ENCODE measurements at regions not wholly inside any gene's neighbourhood (a gene's known extent, or its start where the extent isn't known, plus 50 kb on each side); places are given as distances from the start of the nearest gene placed in this dataset.
A peak's percentile ranks its signal among the peaks of the same experiment; 100 is the strongest.

- H3K27ac Mint-ChIP-seq: no peak overlapping the region
- H3K9me3 Mint-ChIP-seq: no peaks in the 10 kb centered on the region
- no peak overlapping the region for H3K4me3 Mint-ChIP-seq
- no peak for ATAC-seq
- H3K27me3 Mint-ChIP-seq: no peaks in the 10 kb centered on the region
- peaks cover 21% of the 10 kb centered on the region for H3K4me1 Mint-ChIP-seq
- H3K36me3 Mint-ChIP-seq: peaks cover 5% of the 10 kb centered on the region
Observed at GRCh38 chr12:14247166-14247565, 118.3 kb upstream of the ATF7IP start.

- H3K36me3 Mint-ChIP-seq: no peaks in the 10 kb centered on the region
- no peak overlapping the region for H3K4me3 Mint-ChIP-seq
- ATAC-seq: no peak
- H3K27me3 Mint-ChIP-seq: no peaks in the 10 kb centered on the region
- H3K4me1 Mint-ChIP-seq: peaks cover 24% of the 10 kb centered on the region
- no peaks in the 10 kb centered on the region for H3K9me3 Mint-ChIP-seq
- H3K27ac Mint-ChIP-seq: peak overlapping the region; percentile 75
Observed at GRCh38 chr12:14249368-14249767, 116.1 kb upstream of the ATF7IP start.

- no peak for ATAC-seq
- H3K27me3 Mint-ChIP-seq: no peaks in the 10 kb centered on the region
- H3K27ac Mint-ChIP-seq: peak overlapping the region; percentile 48
- peaks cover 2% of the 10 kb centered on the region for H3K9me3 Mint-ChIP-seq
- peaks cover 46% of the 10 kb centered on the region for H3K4me1 Mint-ChIP-seq
- no peak overlapping the region for H3K4me3 Mint-ChIP-seq
- peaks cover 12% of the 10 kb centered on the region for H3K36me3 Mint-ChIP-seq
Observed at GRCh38 chr12:14252697-14253096, 112.8 kb upstream of the ATF7IP start.

GRCh38 chr12:14253496-14253895, 112.0 kb upstream of the ATF7IP start:
- Mint-ChIP-seq H3K4me1 (peaks cover 54% of the 10 kb centered on the region), H3K4me3 (no peak overlapping the region), H3K27me3 (no peaks in the 10 kb centered on the region), H3K27ac (peak overlapping the region; percentile 48), H3K36me3 (peaks cover 14% of the 10 kb centered on the region), H3K9me3 (peaks cover 5% of the 10 kb centered on the region)
- ATAC-seq: no peak

- H3K27ac Mint-ChIP-seq: peak overlapping the region; percentile 96
- peaks cover 6% of the 10 kb centered on the region for H3K9me3 Mint-ChIP-seq
- no peak for ATAC-seq
- H3K36me3 Mint-ChIP-seq: peaks cover 16% of the 10 kb centered on the region
- H3K4me1 Mint-ChIP-seq: peaks cover 57% of the 10 kb centered on the region
- H3K4me3 Mint-ChIP-seq: no peak overlapping the region
- H3K27me3 Mint-ChIP-seq: no peaks in the 10 kb centered on the region
Observed at GRCh38 chr12:14254781-14255180, 110.7 kb upstream of the ATF7IP start.

- peaks cover 16% of the 10 kb centered on the region for H3K36me3 Mint-ChIP-seq
- peak overlapping the region; percentile 96 for H3K27ac Mint-ChIP-seq
- peaks cover 61% of the 10 kb centered on the region for H3K4me1 Mint-ChIP-seq
- peak; percentile 42 for ATAC-seq
- H3K27me3 Mint-ChIP-seq: no peaks in the 10 kb centered on the region
- H3K4me3 Mint-ChIP-seq: peak overlapping the region; percentile 39
- H3K9me3 Mint-ChIP-seq: peaks cover 6% of the 10 kb centered on the region
Observed at GRCh38 chr12:14256121-14256520, 109.4 kb upstream of the ATF7IP start.

- Mint-ChIP-seq H3K27ac (peak overlapping the region; percentile 96), H3K4me3 (peak overlapping the region; percentile 29), H3K36me3 (peaks cover 16% of the 10 kb centered on the region), H3K4me1 (peaks cover 57% of the 10 kb centered on the region), H3K9me3 (peaks cover 6% of the 10 kb centered on the region), H3K27me3 (no peaks in the 10 kb centered on the region)
- peak; percentile 84 for ATAC-seq
Observed at GRCh38 chr12:14256555-14257169, 108.8 kb upstream of the ATF7IP start.

- H3K36me3 Mint-ChIP-seq: peaks cover 16% of the 10 kb centered on the region
Observed at GRCh38 chr12:14257303-14257733, 108.2 kb upstream of the ATF7IP start.

GRCh38 chr12:14257734-14258574, 107.5 kb upstream of the ATF7IP start:
- H3K9me3 Mint-ChIP-seq: peaks cover 6% of the 10 kb centered on the region
- peak; percentile 83 for ATAC-seq
- H3K27me3 Mint-ChIP-seq: no peaks in the 10 kb centered on the region
- peaks cover 53% of the 10 kb centered on the region for H3K4me1 Mint-ChIP-seq
- peaks cover 16% of the 10 kb centered on the region for H3K36me3 Mint-ChIP-seq
- peak overlapping the region; percentile 96 for H3K27ac Mint-ChIP-seq
- peak overlapping the region; percentile 44 for H3K4me3 Mint-ChIP-seq

More at GRCh38 chr12:14257303-14257733, 108.2 kb upstream of the ATF7IP start:
- ATAC-seq: no peak
- H3K27me3 Mint-ChIP-seq: no peaks in the 10 kb centered on the region
- H3K4me3 Mint-ChIP-seq: peak overlapping the region; percentile 44
- peaks cover 57% of the 10 kb centered on the region for H3K4me1 Mint-ChIP-seq
- peak overlapping the region; percentile 96 for H3K27ac Mint-ChIP-seq
- peaks cover 6% of the 10 kb centered on the region for H3K9me3 Mint-ChIP-seq

- no peak for ATAC-seq
- Mint-ChIP-seq H3K27ac (peak overlapping the region; percentile 96), H3K4me1 (peaks cover 50% of the 10 kb centered on the region), H3K27me3 (no peaks in the 10 kb centered on the region), H3K4me3 (no peak overlapping the region), H3K36me3 (peaks cover 16% of the 10 kb centered on the region), H3K9me3 (peaks cover 6% of the 10 kb centered on the region)
Observed at GRCh38 chr12:14258575-14258940, 106.9 kb upstream of the ATF7IP start.

GRCh38 chr12:14259481-14260010, 105.9 kb upstream of the ATF7IP start:
- no peak for ATAC-seq
- no peak overlapping the region for H3K4me3 Mint-ChIP-seq
- peak overlapping the region; percentile 96 for H3K27ac Mint-ChIP-seq

GRCh38 chr12:14260011-14260993, 105.2 kb upstream of the ATF7IP start:
- H3K4me3 Mint-ChIP-seq: no peak overlapping the region

More at GRCh38 chr12:14259481-14260010, 105.9 kb upstream of the ATF7IP start:
- no peaks in the 10 kb centered on the region for H3K27me3 Mint-ChIP-seq
- H3K9me3 Mint-ChIP-seq: peaks cover 12% of the 10 kb centered on the region
- peaks cover 49% of the 10 kb centered on the region for H3K4me1 Mint-ChIP-seq
- H3K36me3 Mint-ChIP-seq: peaks cover 19% of the 10 kb centered on the region

GRCh38 chr12:14261096-14261495, 104.4 kb upstream of the ATF7IP start:
- no peak for ATAC-seq
- H3K4me3 Mint-ChIP-seq: no peak overlapping the region
- H3K27ac Mint-ChIP-seq: peak overlapping the region; percentile 35
- peaks cover 34% of the 10 kb centered on the region for H3K4me1 Mint-ChIP-seq
- H3K9me3 Mint-ChIP-seq: peaks cover 12% of the 10 kb centered on the region
- no peaks in the 10 kb centered on the region for H3K27me3 Mint-ChIP-seq
- H3K36me3 Mint-ChIP-seq: peaks cover 10% of the 10 kb centered on the region

More at GRCh38 chr12:14260011-14260993, 105.2 kb upstream of the ATF7IP start:
- no peak for ATAC-seq
- Mint-ChIP-seq H3K4me1 (peaks cover 42% of the 10 kb centered on the region), H3K27ac (peak overlapping the region; percentile 72), H3K36me3 (peaks cover 15% of the 10 kb centered on the region), H3K27me3 (no peaks in the 10 kb centered on the region), H3K9me3 (peaks cover 12% of the 10 kb centered on the region)

- H3K27me3 Mint-ChIP-seq: no peaks in the 10 kb centered on the region
- H3K9me3 Mint-ChIP-seq: peaks cover 12% of the 10 kb centered on the region
- peaks cover 26% of the 10 kb centered on the region for H3K4me1 Mint-ChIP-seq
- H3K36me3 Mint-ChIP-seq: peaks cover 10% of the 10 kb centered on the region
- peak overlapping the region; percentile 35 for H3K27ac Mint-ChIP-seq
- H3K4me3 Mint-ChIP-seq: no peak overlapping the region
- ATAC-seq: no peak
Observed at GRCh38 chr12:14261861-14262260, 103.6 kb upstream of the ATF7IP start.
